ENCODE measurements at regions not wholly inside any gene's neighbourhood (a gene's known extent, or its start where the extent isn't known, plus 50 kb on each side); places are given as distances from the start of the nearest gene placed in this dataset.

DNA sequence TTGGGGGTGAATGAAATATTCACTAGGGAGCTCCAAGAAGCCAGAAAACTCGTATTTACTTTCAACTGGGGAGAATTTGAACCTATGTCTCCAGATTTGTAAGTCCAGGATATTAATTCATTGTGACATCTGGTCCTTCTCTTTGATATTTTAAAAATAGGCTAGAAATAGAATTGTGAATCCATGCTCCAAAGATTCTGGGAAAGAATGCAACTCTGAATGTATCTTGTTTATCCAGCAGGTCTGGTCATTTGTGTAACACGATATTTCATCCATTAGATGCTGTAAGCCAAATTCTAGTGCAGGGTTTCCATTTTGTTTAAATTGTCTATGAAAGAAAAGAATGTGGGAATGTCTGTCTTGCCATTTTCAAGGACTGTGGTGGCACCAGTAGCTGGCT lies 334.7 kb downstream of the BMP4 start:
- TF ChIP-seq, protein P1, sequence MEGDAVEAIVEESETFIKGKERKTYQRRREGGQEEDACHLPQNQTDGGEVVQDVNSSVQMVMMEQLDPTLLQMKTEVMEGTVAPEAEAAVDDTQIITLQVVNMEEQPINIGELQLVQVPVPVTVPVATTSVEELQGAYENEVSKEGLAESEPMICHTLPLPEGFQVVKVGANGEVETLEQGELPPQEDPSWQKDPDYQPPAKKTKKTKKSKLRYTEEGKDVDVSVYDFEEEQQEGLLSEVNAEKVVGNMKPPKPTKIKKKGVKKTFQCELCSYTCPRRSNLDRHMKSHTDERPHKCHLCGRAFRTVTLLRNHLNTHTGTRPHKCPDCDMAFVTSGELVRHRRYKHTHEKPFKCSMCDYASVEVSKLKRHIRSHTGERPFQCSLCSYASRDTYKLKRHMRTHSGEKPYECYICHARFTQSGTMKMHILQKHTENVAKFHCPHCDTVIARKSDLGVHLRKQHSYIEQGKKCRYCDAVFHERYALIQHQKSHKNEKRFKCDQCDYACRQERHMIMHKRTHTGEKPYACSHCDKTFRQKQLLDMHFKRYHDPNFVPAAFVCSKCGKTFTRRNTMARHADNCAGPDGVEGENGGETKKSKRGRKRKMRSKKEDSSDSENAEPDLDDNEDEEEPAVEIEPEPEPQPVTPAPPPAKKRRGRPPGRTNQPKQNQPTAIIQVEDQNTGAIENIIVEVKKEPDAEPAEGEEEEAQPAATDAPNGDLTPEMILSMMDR (conservative IDR thresholded peaks at IDR 0.05 in 1 of 2, IDR thresholded peaks at IDR 0.05 in 1 of 2; ENCODE audit: extremely low read depth in 1 of 2, insufficient read depth in 1 of 2, low read depth in 1 of 2, low read length in 2 of 2) = no peak
- TF ChIP-seq EZH2 (IDR thresholded peaks at IDR 0.05; ENCODE audit: borderline replicate concordance, low read length) = no peak
